ENCODE measurements at regions not wholly inside any gene's neighbourhood (a gene's known extent, or its start where the extent isn't known, plus 50 kb on each side); places are given as distances from the start of the nearest gene placed in this dataset.

GRCh38 chr6:76439811-76440210, 367.3 kb upstream of the IMPG1 start:
- DNase-seq (ENCODE audit: low spot score) = no peak

- no peak for DNase-seq (ENCODE audit: low spot score)
Measured at GRCh38 chr6:76438768-76439167, 366.3 kb upstream of the IMPG1 start.

- no peak for DNase-seq (ENCODE audit: low spot score)
Measured at GRCh38 chr6:76435174-76435573, 362.7 kb upstream of the IMPG1 start.

GRCh38 chr6:76422511-76423213, 350.2 kb upstream of the IMPG1 start:
- no peak for DNase-seq (ENCODE audit: low spot score)

- DNase-seq (ENCODE audit: low spot score) = no peak
Measured at GRCh38 chr6:76420094-76420493, 347.6 kb upstream of the IMPG1 start.

GRCh38 chr6:76418560-76419223, 346.2 kb upstream of the IMPG1 start:
- DNase-seq (ENCODE audit: low spot score) = no peak

GRCh38 chr6:76416821-76417605, 344.6 kb upstream of the IMPG1 start:
- no peak for DNase-seq (ENCODE audit: low spot score)

GRCh38 chr6:76403064-76403463, 330.6 kb upstream of the IMPG1 start:
- no peak for DNase-seq (ENCODE audit: low spot score)

- DNase-seq (ENCODE audit: low spot score) = no peak
Measured at GRCh38 chr6:76397966-76398365, 325.5 kb upstream of the IMPG1 start.

- no peak for DNase-seq (ENCODE audit: low spot score)
Measured at GRCh38 chr6:76382201-76382600, 309.7 kb upstream of the IMPG1 start.

GRCh38 chr6:76381612-76382011, 309.1 kb upstream of the IMPG1 start:
- no peak for DNase-seq (ENCODE audit: low spot score)

- DNase-seq (ENCODE audit: low spot score) = no peak
Measured at GRCh38 chr6:76351275-76351674, 278.8 kb upstream of the IMPG1 start.

- no peak for DNase-seq (ENCODE audit: low spot score)
Measured at GRCh38 chr6:76347539-76347938, 275.1 kb upstream of the IMPG1 start.

- DNase-seq (ENCODE audit: low spot score) = no peak
Measured at GRCh38 chr6:76342611-76343160, 270.2 kb upstream of the IMPG1 start.

GRCh38 chr6:76330031-76330430, 257.6 kb upstream of the IMPG1 start:
- DNase-seq (ENCODE audit: low spot score) = no peak

GRCh38 chr6:76326871-76327270, 254.4 kb upstream of the IMPG1 start:
- DNase-seq (ENCODE audit: low spot score) = no peak

All from mesenteric fat pad (tissue), 1 donor.